DOHH2 (cell line): ENCODE measurements at regions not wholly inside any gene's neighbourhood (a gene's known extent, or its start where the extent isn't known, plus 50 kb on each side); places are given as distances from the start of the nearest gene placed in this dataset.

Experiments
- CTCF ChIP-seq: fragments of 200-600 bp; sonication (generic); IDR thresholded peaks from one replicate; pipeline ENCODE4 v1.5.1; 2014; ENCODE audit warnings: antibody characterized with exemption, mild to moderate bottlenecking, low read depth, low read length; ENCODE audit not compliant: poor library complexity, severe bottlenecking
- EZH2phosphoT487 ChIP-seq: fragments of 200-600 bp; sonication (generic); IDR thresholded peaks from 2 replicates; pipeline ENCODE4 v1.6.1; 2017; ENCODE audit warnings: borderline replicate concordance, mild to moderate bottlenecking, antibody characterized with exemption, low read length, moderate library complexity, mixed read lengths

GRCh38 chr5:4082966-4083564 is 487.4 kb downstream of the IRX1 start:
- TF ChIP-seq CTCF: no peak
- no peak for TF ChIP-seq EZH2phosphoT487
